HG02885 (cell line): ENCODE measurements at regions not wholly inside any gene's neighbourhood (a gene's known extent, or its start where the extent isn't known, plus 50 kb on each side); places are given as distances from the start of the nearest gene placed in this dataset.

Experiments used
- ATAC-seq: cut with Tn5 transposase; IDR thresholded peaks from one replicate; pipeline ENCODE4 v1.9.1; 2021; ENCODE audit warnings: mild to moderate bottlenecking; ENCODE audit not compliant: unreplicated experiment, poor library complexity

GRCh38 chr4:125082729-125083417 lies 231.9 kb upstream of the FAT4 start:
- ATAC-seq: no peak

GRCh38 chr4:125072269-125072668 lies 242.5 kb upstream of the FAT4 start:
- no peak for ATAC-seq

GRCh38 chr4:125070861-125071260 lies 243.9 kb upstream of the FAT4 start:
- ATAC-seq: no peak

- ATAC-seq: no peak
Observed at GRCh38 chr4:125062115-125063050, 252.4 kb upstream of the FAT4 start.

- no peak for ATAC-seq
Observed at GRCh38 chr4:125060376-125060775, 254.4 kb upstream of the FAT4 start.

GRCh38 chr4:125049711-125050110 lies 265.0 kb upstream of the FAT4 start:
- no peak for ATAC-seq

GRCh38 chr4:125045311-125045710 lies 269.4 kb upstream of the FAT4 start:
- no peak for ATAC-seq

- ATAC-seq: no peak
Observed at GRCh38 chr4:125044886-125045285, 269.9 kb upstream of the FAT4 start.

GRCh38 chr4:125043486-125043885 lies 271.3 kb upstream of the FAT4 start:
- ATAC-seq: no peak

DNA sequence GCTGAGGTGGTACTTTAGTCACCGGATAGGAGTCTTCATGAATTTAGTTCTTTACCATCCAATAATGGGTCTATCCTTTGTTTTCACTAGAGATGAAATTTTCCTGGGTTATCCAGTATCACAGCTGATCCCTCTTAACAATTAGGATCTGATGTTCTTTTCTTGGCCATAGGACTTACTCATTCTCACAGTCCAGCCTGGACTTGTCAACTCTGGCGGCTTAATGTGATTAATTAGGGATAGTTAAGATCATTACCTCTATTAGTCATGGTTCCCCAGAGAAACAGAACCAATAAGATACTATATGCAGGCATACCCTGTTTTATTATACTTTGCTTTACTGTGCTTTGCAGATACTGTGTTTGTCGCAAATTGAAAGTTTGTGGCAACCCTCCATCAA lies 272.7 kb upstream of the FAT4 start:
- no peak for ATAC-seq

DNA sequence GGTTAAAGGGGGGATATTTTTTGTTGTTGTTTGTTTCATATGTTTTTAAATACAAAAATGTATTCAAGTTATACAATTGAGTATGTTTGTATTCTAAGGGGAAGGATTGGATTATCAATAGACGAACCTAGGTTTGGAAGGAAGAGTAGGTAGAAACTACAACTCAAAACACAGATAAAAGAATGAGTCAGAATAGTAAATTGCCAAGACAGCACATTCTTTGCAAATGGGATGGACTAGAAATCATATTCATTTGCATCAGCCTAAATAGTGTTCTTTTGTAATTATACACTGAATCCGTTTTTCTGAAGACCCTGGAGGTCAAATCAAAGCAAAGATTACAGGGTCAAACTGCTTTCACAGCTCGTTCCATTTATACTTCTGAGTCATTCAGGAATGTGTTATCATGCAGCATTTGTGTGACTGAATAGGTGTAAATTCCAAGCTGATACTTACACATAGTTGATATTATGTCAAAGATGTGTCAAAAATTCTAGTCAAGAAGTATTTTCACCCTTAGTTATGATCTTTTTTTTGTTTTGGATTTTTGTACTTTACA lies 273.3 kb upstream of the FAT4 start:
- no peak for ATAC-seq

DNA sequence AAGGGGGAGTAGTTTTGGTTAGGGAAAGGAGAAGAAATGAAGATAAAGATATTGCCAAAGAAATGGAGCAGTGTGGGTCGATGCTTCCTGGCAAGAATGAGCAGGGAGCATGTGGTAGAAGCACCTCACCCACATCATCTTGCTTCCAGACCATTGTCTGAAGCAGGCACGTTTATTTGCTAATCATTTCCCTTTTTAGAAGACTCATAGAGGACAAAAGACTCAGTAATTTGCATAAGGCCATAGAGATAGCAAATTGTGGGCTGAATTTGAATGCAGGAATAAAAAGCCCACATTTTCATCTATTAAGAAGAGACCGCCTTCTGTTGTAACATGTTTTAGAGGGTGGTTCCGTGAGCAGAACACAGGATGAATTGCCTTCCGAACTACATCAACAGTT lies 275.2 kb upstream of the FAT4 start:
- no peak for ATAC-seq

DNA sequence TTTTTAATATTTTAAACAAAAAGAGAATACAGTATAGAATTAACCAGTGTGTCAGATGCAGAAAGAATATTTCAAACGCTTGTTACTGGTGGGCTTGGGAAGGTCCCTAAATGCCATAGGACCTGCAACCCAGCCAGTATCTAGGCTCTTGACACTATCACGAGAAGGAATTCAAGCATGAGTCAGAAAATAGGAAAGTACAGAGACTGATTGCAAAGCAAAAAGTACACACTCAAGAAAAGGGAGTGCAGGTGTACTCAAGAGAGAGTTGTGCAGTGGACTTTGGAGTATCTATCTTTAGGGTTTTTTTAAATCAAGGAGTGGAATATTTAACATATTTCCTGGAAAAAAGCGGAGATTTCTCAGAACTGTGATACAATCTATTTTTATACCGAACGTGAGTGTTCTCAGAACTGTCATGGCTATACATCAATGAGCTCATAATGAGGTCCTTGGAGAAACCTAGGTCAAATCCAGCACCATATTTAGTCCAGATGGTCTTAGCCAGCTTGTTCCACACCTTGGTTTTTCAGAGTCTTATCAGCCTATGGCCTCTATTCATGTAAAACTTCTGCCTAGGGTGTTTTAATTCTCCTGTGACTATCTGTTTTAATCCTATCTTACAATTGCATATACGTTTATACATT lies 291.8 kb upstream of the FAT4 start:
- no peak for ATAC-seq

GRCh38 chr4:125021189-125021588 lies 293.6 kb upstream of the FAT4 start:
- ATAC-seq: no peak

DNA sequence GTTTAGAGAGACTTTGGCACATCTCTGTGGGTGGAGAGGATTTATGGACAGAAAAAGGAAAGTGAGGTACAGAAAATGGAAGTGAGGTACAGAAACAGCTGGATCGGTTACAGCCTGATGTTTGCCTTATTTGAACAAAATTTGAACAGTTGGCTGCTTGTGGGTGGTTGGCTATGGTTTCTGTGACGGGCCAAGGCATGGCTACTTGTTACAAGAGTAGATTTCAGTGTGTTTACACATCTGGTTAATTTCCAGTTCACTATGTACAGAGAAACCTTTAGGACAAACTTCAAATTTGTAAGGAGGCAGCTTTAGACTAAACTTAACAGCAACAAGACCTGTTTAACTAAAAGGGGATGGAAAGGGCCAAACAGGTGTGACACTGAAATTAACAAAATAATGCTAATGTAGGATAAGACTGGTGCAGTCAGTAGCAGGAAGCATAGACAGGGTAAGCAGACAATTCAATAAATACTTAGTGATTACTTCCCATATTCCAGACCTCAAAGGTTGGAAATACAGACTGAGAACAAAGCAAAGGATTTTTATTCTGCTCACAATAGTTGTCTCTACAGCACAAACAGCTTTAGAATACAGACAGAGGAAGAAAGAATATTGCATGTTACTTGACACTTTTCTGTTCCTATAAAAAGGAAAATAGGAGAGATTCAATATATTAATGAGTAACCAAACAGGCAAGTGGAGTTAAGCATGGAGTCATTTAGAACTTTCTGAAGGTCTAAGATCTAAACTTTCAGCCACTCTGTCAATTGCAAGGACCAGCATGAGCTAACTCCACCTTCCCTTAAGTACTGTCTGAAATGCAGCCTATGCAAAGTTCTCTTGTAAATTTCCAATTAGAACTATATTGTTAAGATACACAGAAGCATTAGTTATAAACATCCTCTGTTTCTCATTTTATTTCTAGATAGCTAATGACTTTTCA lies 294.4 kb upstream of the FAT4 start:
- ATAC-seq: no peak

GRCh38 chr4:125016892-125017299 lies 297.9 kb upstream of the FAT4 start:
- ATAC-seq: no peak

GRCh38 chr4:125013891-125014290 lies 300.9 kb upstream of the FAT4 start:
- ATAC-seq: no peak

GRCh38 chr4:125011646-125012045 lies 299.1 kb upstream of the ANKRD50 start:
- ATAC-seq: no peak

DNA sequence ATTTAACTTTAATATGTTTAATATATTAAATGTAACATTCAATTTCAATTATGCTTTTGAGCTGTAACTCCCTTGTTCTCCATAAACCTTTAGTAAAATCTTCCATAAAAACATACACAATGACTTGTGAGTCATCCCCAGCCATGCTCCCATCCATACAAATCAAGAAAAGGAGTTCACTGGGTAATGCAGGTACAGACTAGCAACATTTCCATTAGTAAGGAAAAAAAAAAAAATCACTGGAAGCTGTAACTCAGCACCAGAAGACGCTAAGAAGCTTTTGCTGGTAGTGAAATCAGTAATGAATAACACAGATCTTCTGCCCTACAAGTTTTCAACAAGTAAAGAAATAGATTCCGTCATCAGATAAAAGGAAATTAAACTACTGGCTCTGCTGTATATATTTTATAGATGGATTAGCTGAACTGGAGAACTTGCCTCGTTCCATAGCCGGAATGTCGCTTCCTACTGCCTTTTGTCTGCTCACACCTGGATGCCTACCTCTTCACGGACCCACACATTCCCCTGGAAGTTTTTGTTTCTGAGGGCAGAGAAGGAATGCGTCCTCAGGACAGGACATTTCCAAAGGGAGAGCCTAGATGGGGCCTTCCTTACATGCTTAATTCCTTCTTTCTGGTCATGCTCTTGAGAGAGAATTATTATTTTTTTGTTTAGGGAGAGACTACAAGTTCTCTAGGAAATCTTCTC lies 298.4 kb upstream of the ANKRD50 start:
- no peak for ATAC-seq
